ENCODE measurements at regions not wholly inside any gene's neighbourhood (a gene's known extent, or its start where the extent isn't known, plus 50 kb on each side); places are given as distances from the start of the nearest gene placed in this dataset.

GRCh38 chr4:3699678-3700077, 66.5 kb upstream of the ADRA2C start:
- no peak for ATAC-seq
- DNase-seq: peak; percentile 24
- Histone ChIP-seq H3K27me3 (ENCODE audit: low read depth) (peaks cover 48% of the 10 kb centered on the region), H3K9me3 (peaks cover 3% of the 10 kb centered on the region), H3K36me3 (no peaks in the 10 kb centered on the region), H3K4me3 (no peak overlapping the region), H3K4me1 (no peaks in the 10 kb centered on the region), H3K27ac (no peak overlapping the region)
- intact Hi-C loops (cut with DNase I): no loop called here
- no peak for TF ChIP-seq CTCF (IDR thresholded peaks at IDR 0.05)

- H3K27me3 ChIP-seq (ENCODE audit: low read depth): peaks cover 47% of the 10 kb centered on the region
- DNase-seq (no peak), ATAC-seq (no peak)
These were observed 66.9 kb upstream of the ADRA2C start for GRCh38 chr4:3699261-3699660.

GRCh38 chr4:3697033-3697432, 69.2 kb upstream of the ADRA2C start:
- Histone ChIP-seq H3K4me3 (no peak overlapping the region), H3K27ac (no peak overlapping the region), H3K27me3 (ENCODE audit: low read depth) (peaks cover 26% of the 10 kb centered on the region), H3K9me3 (peaks cover 3% of the 10 kb centered on the region), H3K36me3 (no peaks in the 10 kb centered on the region), H3K4me1 (no peaks in the 10 kb centered on the region)
- TF ChIP-seq CTCF (IDR thresholded peaks at IDR 0.05): no peak
- ATAC-seq: no peak
- intact Hi-C loops (cut with DNase I): no loop called here
- no peak for DNase-seq

More at GRCh38 chr4:3699261-3699660, 66.9 kb upstream of the ADRA2C start:
- intact Hi-C loops (cut with DNase I): no loop called here
- TF ChIP-seq CTCF (IDR thresholded peaks at IDR 0.05): no peak
- Histone ChIP-seq H3K4me3 (no peak overlapping the region), H3K27ac (no peak overlapping the region), H3K9me3 (peaks cover 3% of the 10 kb centered on the region), H3K4me1 (no peaks in the 10 kb centered on the region), H3K36me3 (no peaks in the 10 kb centered on the region)

- ATAC-seq: no peak
- Histone ChIP-seq H3K27ac (no peak overlapping the region), H3K9me3 (no peaks in the 10 kb centered on the region), H3K27me3 (ENCODE audit: low read depth) (no peaks in the 10 kb centered on the region), H3K36me3 (no peaks in the 10 kb centered on the region), H3K4me1 (no peaks in the 10 kb centered on the region), H3K4me3 (no peak overlapping the region)
- intact Hi-C loops (cut with DNase I): no loop called here
- peak; percentile 42 for DNase-seq
- no peak for TF ChIP-seq CTCF (IDR thresholded peaks at IDR 0.05)
These were observed 75.5 kb upstream of the ADRA2C start for GRCh38 chr4:3690551-3691152.

GRCh38 chr4:3689576-3690550, 76.3 kb upstream of the ADRA2C start:
- no peaks in the 10 kb centered on the region for H3K36me3 ChIP-seq
- H3K27ac ChIP-seq: no peak overlapping the region
- H3K27me3 ChIP-seq (ENCODE audit: low read depth): no peaks in the 10 kb centered on the region
- no peaks in the 10 kb centered on the region for H3K9me3 ChIP-seq
- H3K4me3 ChIP-seq: no peak overlapping the region
- peak; percentile 41 for DNase-seq
- TF ChIP-seq CTCF (IDR thresholded peaks at IDR 0.05): no peak
- ATAC-seq: no peak
- intact Hi-C loops (cut with DNase I): no loop called here
- no peaks in the 10 kb centered on the region for H3K4me1 ChIP-seq

Data from lower lobe of right lung (tissue), 2 donors.